GM12865 (cell line): ENCODE measurements at regions not wholly inside any gene's neighbourhood (a gene's known extent, or its start where the extent isn't known, plus 50 kb on each side); places are given as distances from the start of the nearest gene placed in this dataset.

Experiments used
- DNase-seq: peaks from one replicate; pipeline ENCODE4 v3.0.0; 2010; ENCODE audit warnings: low read depth
- H3K4me3 ChIP-seq: 2 replicates; pipeline ENCODE4 v1.5.1; 2011; ENCODE audit warnings: mild to moderate bottlenecking, low read depth, low read length, control low read depth
- TF ChIP-seq, protein P1 (sequence below): IDR thresholded peaks from 2 replicates; pipeline ENCODE4 v1.5.1; 2011; ENCODE audit warnings: low read length, control low read depth, low read depth, inconsistent platforms; ENCODE audit not compliant: insufficient read depth; ENCODE audit errors: missing control alignments

DNA sequence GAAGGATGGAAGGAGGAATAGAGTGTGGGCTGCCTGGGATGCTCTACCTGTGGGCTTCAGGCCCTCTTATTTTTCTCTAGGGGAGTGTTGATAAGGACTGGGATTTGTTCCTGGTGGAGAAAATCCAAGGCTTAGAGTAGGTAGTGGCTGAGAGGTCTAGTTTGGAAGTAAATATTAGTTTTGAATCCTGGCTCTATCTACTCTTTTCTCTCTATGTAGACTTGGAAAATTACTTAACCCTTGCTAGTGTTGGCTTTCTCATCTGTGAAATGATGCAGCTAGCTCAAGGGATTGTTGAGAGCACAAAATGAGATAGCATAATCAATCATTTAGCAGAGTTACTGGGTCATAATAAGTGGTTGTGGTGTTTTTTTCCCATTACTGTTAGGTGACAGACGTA is 102.7 kb upstream of the MLIP start:
- TF ChIP-seq, protein P1, sequence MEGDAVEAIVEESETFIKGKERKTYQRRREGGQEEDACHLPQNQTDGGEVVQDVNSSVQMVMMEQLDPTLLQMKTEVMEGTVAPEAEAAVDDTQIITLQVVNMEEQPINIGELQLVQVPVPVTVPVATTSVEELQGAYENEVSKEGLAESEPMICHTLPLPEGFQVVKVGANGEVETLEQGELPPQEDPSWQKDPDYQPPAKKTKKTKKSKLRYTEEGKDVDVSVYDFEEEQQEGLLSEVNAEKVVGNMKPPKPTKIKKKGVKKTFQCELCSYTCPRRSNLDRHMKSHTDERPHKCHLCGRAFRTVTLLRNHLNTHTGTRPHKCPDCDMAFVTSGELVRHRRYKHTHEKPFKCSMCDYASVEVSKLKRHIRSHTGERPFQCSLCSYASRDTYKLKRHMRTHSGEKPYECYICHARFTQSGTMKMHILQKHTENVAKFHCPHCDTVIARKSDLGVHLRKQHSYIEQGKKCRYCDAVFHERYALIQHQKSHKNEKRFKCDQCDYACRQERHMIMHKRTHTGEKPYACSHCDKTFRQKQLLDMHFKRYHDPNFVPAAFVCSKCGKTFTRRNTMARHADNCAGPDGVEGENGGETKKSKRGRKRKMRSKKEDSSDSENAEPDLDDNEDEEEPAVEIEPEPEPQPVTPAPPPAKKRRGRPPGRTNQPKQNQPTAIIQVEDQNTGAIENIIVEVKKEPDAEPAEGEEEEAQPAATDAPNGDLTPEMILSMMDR = no peak
- H3K4me3 ChIP-seq = no peak overlapping the region
- DNase-seq = no peak

DNA sequence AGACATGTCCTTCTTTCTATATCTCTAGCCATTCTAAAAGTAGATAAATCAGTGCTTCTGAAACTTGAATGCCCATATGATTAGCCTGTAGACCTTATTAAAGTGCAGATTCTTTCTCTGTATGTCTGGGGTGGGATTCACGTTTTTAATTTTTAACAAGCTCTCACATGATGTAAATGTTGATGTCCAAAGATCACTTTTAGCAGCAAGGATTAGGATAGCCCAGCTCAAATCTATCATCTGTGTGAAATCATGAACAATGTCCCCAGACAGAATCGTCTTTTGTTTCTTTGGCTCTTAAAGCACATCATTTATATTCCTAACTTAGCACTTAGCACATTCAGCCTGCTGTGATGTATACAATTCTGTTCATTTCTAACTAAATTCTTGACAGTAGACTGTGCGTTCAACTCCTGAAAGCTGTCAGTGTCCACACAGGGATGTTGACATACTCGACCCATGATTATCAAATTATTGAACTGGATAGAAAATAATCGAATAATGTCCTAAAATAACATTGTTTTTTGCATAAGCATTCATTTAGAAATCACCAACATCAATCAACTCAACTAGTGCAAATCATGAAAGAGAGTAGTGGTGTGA is 102.1 kb upstream of the MLIP start:
- DNase-seq = no peak
- TF ChIP-seq, protein P1 = no peak
- H3K4me3 ChIP-seq = no peak overlapping the region

DNA sequence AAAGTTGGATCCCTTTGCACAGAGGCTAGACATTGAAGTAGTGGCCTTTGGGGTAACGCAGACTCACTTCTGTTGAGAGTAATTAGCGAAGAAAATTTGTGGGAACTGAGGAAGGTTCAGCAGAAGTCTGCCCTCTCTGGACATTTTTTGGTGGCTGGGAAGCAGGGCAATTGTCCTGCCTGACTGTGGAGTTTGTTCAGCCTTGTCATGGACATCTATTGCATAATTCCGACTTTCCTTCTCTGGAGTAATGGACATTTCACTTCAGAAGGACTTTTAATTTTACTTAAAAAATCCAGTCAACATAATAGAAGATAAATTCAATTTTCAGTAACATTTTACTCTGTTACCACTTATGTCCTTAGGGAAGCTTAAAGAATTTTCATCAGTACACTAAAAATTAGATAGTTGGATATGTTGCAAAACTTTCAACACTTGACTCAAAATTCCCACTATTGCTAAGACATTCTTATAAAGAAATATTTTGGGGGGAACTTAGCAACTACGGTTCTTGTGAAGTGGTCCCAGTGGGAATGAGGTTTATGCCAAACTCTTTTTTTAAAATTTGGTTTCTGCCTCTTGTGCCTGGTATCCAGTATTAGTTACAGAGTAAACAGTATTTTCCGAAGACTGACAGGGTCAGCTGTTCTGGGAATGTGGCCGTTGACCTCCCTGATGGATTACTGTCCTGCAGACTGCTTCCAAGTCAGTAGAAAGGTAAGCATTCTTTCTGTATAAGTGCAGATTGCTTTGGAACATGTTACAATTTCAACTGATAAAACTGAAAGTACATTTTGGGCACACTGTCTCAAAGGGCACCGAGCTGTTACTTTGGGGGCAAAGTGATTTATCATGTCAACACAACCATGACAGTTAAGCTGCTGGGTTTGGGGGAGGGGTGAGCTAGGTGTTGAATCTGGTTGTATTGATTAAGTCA is 100.6 kb upstream of the MLIP start:
- no peak overlapping the region for H3K4me3 ChIP-seq

DNA sequence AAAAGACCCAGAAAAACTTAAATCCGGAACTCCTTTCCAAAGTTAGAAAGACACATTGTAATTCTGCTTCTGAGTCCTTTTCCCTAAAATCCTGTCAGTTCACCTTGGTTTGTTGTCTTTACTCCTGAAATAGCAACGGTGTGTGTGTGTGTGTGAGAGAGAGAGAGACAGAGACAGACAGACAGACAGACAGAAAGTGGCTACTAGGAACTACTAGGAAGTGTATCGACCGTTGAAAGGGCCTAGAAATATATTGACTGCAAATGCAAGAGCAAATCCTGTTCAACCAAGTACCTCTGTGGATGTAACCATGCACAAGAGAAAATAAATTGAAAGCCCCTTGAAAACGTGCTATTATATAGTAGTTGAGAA is 100.0 kb upstream of the MLIP start:
- H3K4me3 ChIP-seq = no peak overlapping the region
- TF ChIP-seq, protein P1 = no peak
- DNase-seq = no peak

More for the DNA sequence above, 100.6 kb upstream of the MLIP start:
- TF ChIP-seq, protein P1 = no peak
- DNase-seq = no peak

DNA sequence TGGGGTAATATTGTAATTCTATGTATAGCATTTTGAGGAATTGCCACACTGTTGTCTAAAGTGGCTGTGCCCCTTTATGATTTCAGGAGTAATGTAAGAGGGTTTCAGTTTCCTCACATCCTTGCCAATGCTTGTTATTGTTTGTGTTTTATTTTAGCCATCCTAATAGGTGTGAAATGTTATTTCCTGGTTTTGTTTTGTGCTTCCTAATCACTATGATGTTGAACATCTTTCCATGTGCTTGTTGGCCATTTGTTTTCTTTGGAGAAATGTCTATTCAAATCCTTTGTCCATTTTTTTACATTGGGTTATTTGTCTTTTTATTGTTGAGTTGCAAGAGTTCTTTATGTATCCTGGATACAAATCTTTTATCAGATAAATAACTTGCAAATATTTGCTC is 97.3 kb upstream of the MLIP start:
- no peak overlapping the region for H3K4me3 ChIP-seq
- no peak for DNase-seq
- TF ChIP-seq, protein P1 = no peak

DNA sequence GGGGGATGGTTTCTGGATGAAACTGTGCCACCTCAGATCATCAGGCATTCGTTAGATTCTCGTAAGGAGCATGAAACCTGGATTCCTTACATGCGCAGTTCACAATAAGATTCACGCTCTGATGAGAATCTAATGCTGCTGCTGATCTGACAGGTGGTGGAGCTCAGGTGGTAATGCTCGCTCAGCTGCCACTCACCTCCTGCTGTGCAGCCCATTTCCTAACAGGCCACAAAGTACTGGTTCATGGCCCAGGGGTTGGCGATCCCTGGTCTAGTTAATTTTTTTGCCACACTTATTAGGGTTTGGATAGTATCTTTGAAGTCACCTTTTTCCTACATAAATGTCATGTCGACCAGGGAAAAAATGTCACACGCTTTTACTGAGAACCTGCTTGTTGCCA is 96.8 kb upstream of the MLIP start:
- DNase-seq = no peak
- no peak overlapping the region for H3K4me3 ChIP-seq
- TF ChIP-seq, protein P1 = no peak
